ENCODE measurements at regions not wholly inside any gene's neighbourhood (a gene's known extent, or its start where the extent isn't known, plus 50 kb on each side); places are given as distances from the start of the nearest gene placed in this dataset.
A peak's percentile ranks its signal among the peaks of the same experiment; 100 is the strongest.

DNA sequence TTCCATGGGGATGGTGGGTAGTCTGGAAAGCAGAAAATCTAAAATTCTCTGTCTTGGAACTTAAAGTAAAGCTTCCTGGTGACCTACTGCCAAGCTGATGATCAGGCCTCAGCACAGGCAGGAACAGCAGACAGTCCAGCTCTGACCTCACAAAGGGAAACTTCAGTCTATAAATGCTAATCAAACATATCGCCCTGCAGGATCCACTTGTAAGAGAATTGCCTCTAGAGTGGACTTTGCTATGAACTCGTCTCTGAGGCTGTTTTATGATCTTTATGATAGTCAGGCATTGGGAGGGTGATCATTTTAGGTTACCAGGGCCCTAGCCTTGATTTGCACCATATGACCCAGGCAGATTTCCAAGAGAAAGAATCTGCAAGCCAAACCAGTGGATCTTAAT, 67.6 kb upstream of the SELENOP start:
- no peak overlapping the region for H3K27ac Mint-ChIP-seq
- H3K4me1 Mint-ChIP-seq (ENCODE audit: unreplicated experiment): peaks cover 18% of the 10 kb centered on the region
- no peaks in the 10 kb centered on the region for H3K9me3 Mint-ChIP-seq
- no peak for DNase-seq (ENCODE audit: extremely low spot score, unreplicated experiment)
- TF ChIP-seq, protein P1, sequence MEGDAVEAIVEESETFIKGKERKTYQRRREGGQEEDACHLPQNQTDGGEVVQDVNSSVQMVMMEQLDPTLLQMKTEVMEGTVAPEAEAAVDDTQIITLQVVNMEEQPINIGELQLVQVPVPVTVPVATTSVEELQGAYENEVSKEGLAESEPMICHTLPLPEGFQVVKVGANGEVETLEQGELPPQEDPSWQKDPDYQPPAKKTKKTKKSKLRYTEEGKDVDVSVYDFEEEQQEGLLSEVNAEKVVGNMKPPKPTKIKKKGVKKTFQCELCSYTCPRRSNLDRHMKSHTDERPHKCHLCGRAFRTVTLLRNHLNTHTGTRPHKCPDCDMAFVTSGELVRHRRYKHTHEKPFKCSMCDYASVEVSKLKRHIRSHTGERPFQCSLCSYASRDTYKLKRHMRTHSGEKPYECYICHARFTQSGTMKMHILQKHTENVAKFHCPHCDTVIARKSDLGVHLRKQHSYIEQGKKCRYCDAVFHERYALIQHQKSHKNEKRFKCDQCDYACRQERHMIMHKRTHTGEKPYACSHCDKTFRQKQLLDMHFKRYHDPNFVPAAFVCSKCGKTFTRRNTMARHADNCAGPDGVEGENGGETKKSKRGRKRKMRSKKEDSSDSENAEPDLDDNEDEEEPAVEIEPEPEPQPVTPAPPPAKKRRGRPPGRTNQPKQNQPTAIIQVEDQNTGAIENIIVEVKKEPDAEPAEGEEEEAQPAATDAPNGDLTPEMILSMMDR (conservative IDR thresholded peaks at IDR 0.05): no peak
- no peak overlapping the region for H3K4me3 Mint-ChIP-seq
- H3K36me3 Mint-ChIP-seq: no peaks in the 10 kb centered on the region
- H3K27me3 Mint-ChIP-seq: no peaks in the 10 kb centered on the region

DNA sequence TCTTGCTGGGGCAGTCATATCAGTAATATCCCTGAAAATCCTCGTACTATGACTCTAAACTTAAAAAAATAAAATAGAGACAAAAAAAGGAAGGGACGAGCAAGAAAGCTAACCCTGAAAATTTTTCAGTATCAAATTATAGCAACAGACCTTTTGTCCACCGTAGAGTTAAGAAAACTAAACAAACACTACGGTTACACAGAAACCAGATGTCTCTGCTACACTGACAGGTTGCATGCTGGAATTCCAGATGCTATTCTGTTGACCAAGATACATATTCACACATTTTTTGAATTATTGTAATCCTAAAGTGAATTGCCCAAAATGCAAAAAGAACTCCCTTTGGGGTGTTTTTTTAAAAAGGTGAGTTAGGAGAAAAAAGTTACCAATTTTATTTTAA, 66.9 kb upstream of the SELENOP start:
- no peaks in the 10 kb centered on the region for H3K36me3 Mint-ChIP-seq
- peaks cover 18% of the 10 kb centered on the region for H3K4me1 Mint-ChIP-seq (ENCODE audit: unreplicated experiment)
- no peaks in the 10 kb centered on the region for H3K27me3 Mint-ChIP-seq
- DNase-seq (ENCODE audit: extremely low spot score, unreplicated experiment): no peak
- no peak overlapping the region for H3K4me3 Mint-ChIP-seq
- no peaks in the 10 kb centered on the region for H3K9me3 Mint-ChIP-seq
- no peak overlapping the region for H3K27ac Mint-ChIP-seq
- TF ChIP-seq, protein P1 (conservative IDR thresholded peaks at IDR 0.05): no peak

DNA sequence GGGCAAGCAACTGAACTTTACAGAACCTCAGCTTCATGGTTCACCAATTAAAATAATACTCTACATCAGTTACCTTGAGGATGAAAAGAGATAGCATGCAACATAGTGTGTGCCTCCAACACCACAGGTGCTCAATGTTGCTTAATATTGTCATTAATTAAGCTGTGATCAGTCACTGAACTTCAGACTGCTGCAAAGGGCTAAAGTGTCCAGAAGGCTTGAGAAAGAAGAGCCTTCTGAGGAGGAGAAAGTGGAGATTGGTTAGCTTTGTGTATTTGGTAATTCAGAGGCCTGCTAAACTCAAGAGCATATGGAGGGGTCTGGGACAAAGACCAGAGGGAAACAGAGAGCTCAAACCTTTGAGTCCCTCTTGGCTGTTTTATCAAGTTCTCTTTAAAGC, 66.3 kb upstream of the SELENOP start:
- H3K4me1 Mint-ChIP-seq (ENCODE audit: unreplicated experiment): peaks cover 18% of the 10 kb centered on the region
- no peak for DNase-seq (ENCODE audit: extremely low spot score, unreplicated experiment)
- TF ChIP-seq, protein P1 (conservative IDR thresholded peaks at IDR 0.05): no peak
- no peaks in the 10 kb centered on the region for H3K36me3 Mint-ChIP-seq
- no peaks in the 10 kb centered on the region for H3K27me3 Mint-ChIP-seq
- no peaks in the 10 kb centered on the region for H3K9me3 Mint-ChIP-seq
- peak overlapping the region; percentile 7 for H3K27ac Mint-ChIP-seq
- no peak overlapping the region for H3K4me3 Mint-ChIP-seq

DNA sequence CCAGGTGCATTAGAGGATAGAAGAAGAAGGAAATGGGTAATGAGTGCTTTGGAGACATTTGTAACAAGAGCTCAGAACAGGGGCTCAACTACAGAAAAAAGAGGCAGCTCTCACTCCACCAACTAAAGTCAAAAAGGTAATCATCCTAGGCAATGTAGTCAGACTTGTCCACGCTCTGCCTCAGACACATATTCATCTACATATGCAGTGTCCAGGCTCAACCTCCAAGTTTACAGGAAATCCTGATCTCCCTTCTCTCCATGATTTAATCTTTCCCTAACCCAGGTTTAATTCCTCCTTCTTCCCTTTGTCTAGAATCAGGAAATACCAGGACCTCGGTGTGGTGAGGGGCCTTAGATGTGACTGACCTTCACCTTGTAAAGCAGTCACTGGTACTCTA, 65.7 kb upstream of the SELENOP start:
- Mint-ChIP-seq H3K4me3 (no peak overlapping the region), H3K4me1 (ENCODE audit: unreplicated experiment) (peaks cover 18% of the 10 kb centered on the region), H3K27me3 (no peaks in the 10 kb centered on the region), H3K9me3 (no peaks in the 10 kb centered on the region), H3K36me3 (no peaks in the 10 kb centered on the region), H3K27ac (no peak overlapping the region)
- DNase-seq (ENCODE audit: extremely low spot score, unreplicated experiment): no peak
- TF ChIP-seq, protein P1 (conservative IDR thresholded peaks at IDR 0.05): no peak

DNA sequence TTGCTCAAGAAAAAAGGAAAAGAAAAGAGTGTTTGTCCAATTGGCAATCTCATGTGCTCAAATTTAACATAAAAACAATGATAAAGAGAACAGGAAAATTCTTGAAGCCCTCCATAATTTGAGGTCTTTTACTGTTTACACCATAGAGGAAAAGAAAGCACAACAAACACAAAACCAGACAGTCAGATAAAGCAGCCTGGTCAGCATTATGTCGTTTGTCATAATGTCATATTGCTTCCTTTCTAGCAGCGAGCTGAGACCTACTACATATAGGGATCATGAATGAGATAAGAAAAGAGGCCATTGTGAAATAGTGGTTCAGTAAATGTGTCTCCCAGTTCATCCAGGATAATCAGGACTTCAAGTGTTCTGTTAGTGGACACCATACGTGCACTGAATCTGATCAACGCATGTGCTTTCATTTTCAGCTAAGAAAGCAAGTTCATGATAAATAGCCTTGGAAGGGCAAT, 64.7 kb upstream of the SELENOP start:
- Mint-ChIP-seq H3K4me1 (ENCODE audit: unreplicated experiment) (peaks cover 18% of the 10 kb centered on the region), H3K9me3 (no peaks in the 10 kb centered on the region), H3K36me3 (no peaks in the 10 kb centered on the region), H3K4me3 (peak overlapping the region; percentile 28), H3K27me3 (no peaks in the 10 kb centered on the region), H3K27ac (no peak overlapping the region)
- DNase-seq (ENCODE audit: extremely low spot score, unreplicated experiment): no peak
- TF ChIP-seq, protein P1 (conservative IDR thresholded peaks at IDR 0.05): no peak

DNA sequence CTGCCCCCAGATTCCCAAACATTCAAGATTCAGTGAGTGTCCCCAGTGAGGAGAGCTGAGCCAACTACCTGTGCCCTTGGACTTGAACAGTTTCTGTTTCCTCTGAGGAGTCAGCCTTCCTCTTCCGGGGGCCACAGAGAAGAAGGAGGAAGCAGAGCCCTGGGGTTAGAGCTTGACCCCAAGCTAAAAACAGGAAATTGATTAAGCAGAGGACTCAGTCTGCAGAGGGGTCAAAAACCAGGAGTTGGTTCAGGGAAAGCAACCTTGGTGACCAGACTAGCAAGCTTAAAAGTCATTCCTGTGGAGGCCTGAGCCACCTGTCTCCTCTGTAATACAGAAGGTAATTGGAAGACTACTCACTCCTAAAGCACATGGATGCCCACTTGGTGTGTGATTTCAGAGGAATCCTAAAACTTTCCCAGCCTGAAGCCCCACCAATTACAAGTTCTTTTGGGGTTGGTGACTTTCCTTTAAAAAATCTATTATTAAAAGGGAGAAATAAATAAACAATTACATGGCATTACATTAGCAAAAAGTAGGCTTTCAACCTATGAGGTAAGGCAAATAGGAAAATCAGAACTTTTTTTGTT, 64.2 kb upstream of the SELENOP start:
- DNase-seq (ENCODE audit: extremely low spot score, unreplicated experiment): no peak
- Mint-ChIP-seq H3K4me1 (ENCODE audit: unreplicated experiment) (peaks cover 18% of the 10 kb centered on the region), H3K27ac (no peak overlapping the region), H3K9me3 (no peaks in the 10 kb centered on the region), H3K36me3 (no peaks in the 10 kb centered on the region), H3K4me3 (no peak overlapping the region), H3K27me3 (no peaks in the 10 kb centered on the region)
- TF ChIP-seq, protein P1 (conservative IDR thresholded peaks at IDR 0.05): no peak

Data from type B pancreatic cell (in vitro differentiated cells).